HCT116 (cell line): ENCODE measurements at regions not wholly inside any gene's neighbourhood (a gene's known extent, or its start where the extent isn't known, plus 50 kb on each side); places are given as distances from the start of the nearest gene placed in this dataset.

Experiments used
- ATAC-seq: fragments of 200-7000 bp; cut with Tn5 transposase; 2 replicates; pipeline ENCODE4 v1.9.1; 2020; ENCODE audit warnings: mild to moderate bottlenecking, moderate library complexity
- BruUV-seq: library from RNA; stranded (reverse); fragments of 400-500 nt; replicated peaks from 2 replicates; lab custom pipeline; 2021; lab: Mats Ljungman, UMichigan
- CTCF ChIA-PET: fragments of 300-600 bp; sonication (Branson Sonifier 250); formaldehyde crosslinking; loops from one replicate; lab custom pipeline; 2021; ENCODE audit warnings: antibody characterized with exemption; lab: Charles Lee
- POLR2A ChIA-PET: fragments of 300-600, 350-600 bp; sonication (Branson Sonifier 250); formaldehyde crosslinking; loops from one replicate; lab custom pipeline; 2021; ENCODE audit warnings: antibody characterized with exemption; lab: Charles Lee
- RAD21 ChIA-PET, 2 experiments: fragments of 300-600 bp; sonication (Branson Sonifier 250); formaldehyde crosslinking; loops; one replicate each; lab custom pipeline; 2023; ENCODE audit warnings: low total read pairs in 2 of 2; ENCODE audit not compliant: uncharacterized antibody in 2 of 2, unreplicated experiment in 2 of 2, low non-redundant PET in 1 of 2; lab: Charles Lee
- DNase-seq: peaks from one replicate; pipeline ENCODE4 v3.0.0-alpha.2; 2010; ENCODE audit warnings: low read depth, low spot score
- H2AFZ ChIP-seq: fragments of 200-600 bp; shearing (Covaris generic), sonication (generic); 2 replicates; pipeline ENCODE4 v1.6.1; 2017; ENCODE audit warnings: low read depth, mixed run types, mixed read lengths, antibody characterized with exemption, low read length; ENCODE audit not compliant: poor library complexity, severe bottlenecking
- H3K27ac ChIP-seq: 2 replicates; pipeline ENCODE4 v1.5.1; 2012; ENCODE audit warnings: low read depth, low read length
- H3K27me3 ChIP-seq: fragments of 200-600 bp; sonication (generic); 2 replicates; pipeline ENCODE4 v1.6.1; 2016; ENCODE audit warnings: mixed run types, low read length, mixed read lengths; ENCODE audit not compliant: insufficient read depth
- H3K36me3 ChIP-seq, 2 experiments: fragments of 200-500 bp in 1 of 2; fragments of 200-600 bp in 1 of 2; sonication (Bioruptor generic) in 1 of 2; sonication (generic) in 1 of 2; 2 replicates each; pipeline versions ENCODE4 v1.5.1 to v1.6.1; 2014 to 2016; ENCODE audit warnings: low read length in 2 of 2, inconsistent platforms in 1 of 2, mixed read lengths in 1 of 2, mixed run types in 1 of 2; ENCODE audit not compliant: insufficient read depth in 2 of 2, control insufficient read depth in 1 of 2
- H3K4me1 ChIP-seq, 2 experiments: fragments of 200-600 bp in 1 of 2; sonication (generic) in 1 of 2; 2 replicates each; pipeline versions ENCODE4 v1.5.1 to v1.6.1; 2012 to 2017; ENCODE audit warnings: low read length in 2 of 2, inconsistent platforms in 1 of 2, mild to moderate bottlenecking in 1 of 2, mixed read lengths in 1 of 2, mixed run types in 1 of 2, moderate library complexity in 1 of 2; ENCODE audit not compliant: insufficient read depth in 2 of 2, control insufficient read depth in 1 of 2
- H3K4me2 ChIP-seq: fragments of 200-600 bp; sonication (generic); 2 replicates; pipeline ENCODE4 v1.6.1; 2017; ENCODE audit warnings: mixed run types, low read length, mixed read lengths
- H3K4me3 ChIP-seq, 2 experiments: fragments of 200-600 bp in 1 of 2; sonication (generic) in 1 of 2; replicated peaks in 1 of 2; 2 replicates each; pipeline ENCODE4 v1.5.1; 2011 to 2016; ENCODE audit warnings: low read length in 2 of 2, control low read depth in 1 of 2, low read depth in 1 of 2, mild to moderate bottlenecking in 1 of 2, mixed read lengths in 1 of 2, mixed run types in 1 of 2
- H3K79me2 ChIP-seq: fragments of 200-600 bp; sonication (generic); 2 replicates; pipeline ENCODE4 v1.6.1; 2017; ENCODE audit warnings: mild to moderate bottlenecking, mixed run types, low read length, moderate library complexity, mixed read lengths; ENCODE audit not compliant: insufficient read depth
- H3K9ac ChIP-seq: fragments of 200-600 bp; sonication (generic); 2 replicates; pipeline ENCODE4 v1.6.1; 2016; ENCODE audit warnings: low read length, mixed read lengths
- H3K9me2 ChIP-seq: fragments of 200-600 bp; sonication (generic), shearing (Covaris generic); 2 replicates; pipeline ENCODE4 v1.6.1; 2017; ENCODE audit warnings: mixed run types, mild to moderate bottlenecking, moderate library complexity; ENCODE audit not compliant: insufficient read depth
- H3K9me3 ChIP-seq, 2 experiments: fragments of 200-500 bp in 1 of 2; fragments of 200-600 bp in 1 of 2; sonication (Bioruptor generic) in 1 of 2; sonication (generic) in 1 of 2; 2 replicates each; pipeline ENCODE4 v1.6.1; 2014 to 2017; ENCODE audit warnings: low read length in 2 of 2, mixed read lengths in 2 of 2, inconsistent platforms in 1 of 2, low read depth in 1 of 2, mild to moderate bottlenecking in 1 of 2, mixed run types in 1 of 2, moderate library complexity in 1 of 2; ENCODE audit not compliant: control insufficient read depth in 1 of 2, insufficient read depth in 1 of 2
- H4K20me1 ChIP-seq: fragments of 200-600 bp; sonication (generic), shearing (Covaris generic); 2 replicates; pipeline ENCODE4 v1.6.1; 2017; ENCODE audit warnings: mixed run types, mild to moderate bottlenecking, moderate library complexity; ENCODE audit not compliant: insufficient read depth
- ATF3 ChIP-seq: IDR thresholded peaks from 2 replicates; pipeline ENCODE4 v1.6.1; 2012
- CBX3 ChIP-seq: IDR thresholded peaks from 2 replicates; pipeline ENCODE4 v1.6.1; 2012; ENCODE audit warnings: low read depth
- CEBPB ChIP-seq: IDR thresholded peaks from 2 replicates; pipeline ENCODE4 v1.6.1; 2012; ENCODE audit warnings: low read depth
- CTCF ChIP-seq, 3 experiments: fragments of 200-600 bp in 1 of 3; sonication (generic) in 1 of 3; IDR thresholded peaks in 2 of 3; conservative IDR thresholded peaks in 1 of 3; 2 replicates each; pipeline ENCODE4 v1.5.1; 2012 to 2017; ENCODE audit warnings: low read depth in 2 of 3, low read length in 2 of 3, antibody characterized with exemption in 1 of 3, borderline replicate concordance in 1 of 3, control low read depth in 1 of 3, mild to moderate bottlenecking in 1 of 3, mixed read lengths in 1 of 3, mixed run types in 1 of 3, moderate library complexity in 1 of 3; ENCODE audit not compliant: insufficient read depth in 1 of 3
- EGR1 ChIP-seq: IDR thresholded peaks from 2 replicates; pipeline ENCODE4 v1.6.1; 2012; ENCODE audit warnings: low read depth
- ELF1 ChIP-seq: IDR thresholded peaks from 2 replicates; pipeline ENCODE4 v1.6.1; 2012; ENCODE audit warnings: low read depth, borderline replicate concordance
- EZH2phosphoT487 ChIP-seq: fragments of 200-600 bp; IDR thresholded peaks from 2 replicates; pipeline ENCODE4 v1.6.1; 2018; ENCODE audit warnings: antibody characterized with exemption, borderline replicate concordance
- FOSL1 ChIP-seq: IDR thresholded peaks from 2 replicates; pipeline ENCODE4 v1.6.1; 2012; ENCODE audit warnings: low read depth
- MAX ChIP-seq: IDR thresholded peaks from 2 replicates; pipeline ENCODE4 v1.6.1; 2012
- POLR2A ChIP-seq: IDR thresholded peaks from 2 replicates; pipeline ENCODE4 v1.7.0; 2011; ENCODE audit warnings: borderline replicate concordance; ENCODE audit not compliant: insufficient read depth, insufficient read length; ENCODE audit errors: extremely low read depth
- RAD21 ChIP-seq: IDR thresholded peaks from 2 replicates; pipeline ENCODE4 v1.6.1; 2012; ENCODE audit warnings: low read depth, mild to moderate bottlenecking
- REST ChIP-seq: IDR thresholded peaks from 2 replicates; pipeline ENCODE4 v1.6.1; 2012; ENCODE audit warnings: low read depth
- SIN3A ChIP-seq: IDR thresholded peaks from 2 replicates; pipeline ENCODE4 v1.6.1; 2012; ENCODE audit warnings: low read depth
- SP1 ChIP-seq: IDR thresholded peaks from 2 replicates; pipeline ENCODE4 v1.6.1; 2012; ENCODE audit warnings: low read depth
- SRF ChIP-seq: IDR thresholded peaks from 2 replicates; pipeline ENCODE4 v1.6.1; 2012; ENCODE audit warnings: low read depth
- YY1 ChIP-seq: IDR thresholded peaks from 2 replicates; pipeline ENCODE4 v1.6.1; 2011; ENCODE audit warnings: low read length, low read depth, moderate library complexity, mild to moderate bottlenecking; ENCODE audit not compliant: insufficient replicate concordance; ENCODE audit errors: extremely low read depth
- ZNF274 ChIP-seq: fragments of 200-500 bp; sonication (Bioruptor generic); IDR thresholded peaks from 2 replicates; pipeline ENCODE4 v1.6.1; 2014; ENCODE audit warnings: mild to moderate bottlenecking, low read depth, low read length, inconsistent platforms
- intact Hi-C: fragments of 100-400 bp; cut with micrococcal nuclease; formaldehyde crosslinking; loops from 2 replicates; pipeline ENCODE4 v1.10.0; 2022

- TF ChIP-seq CTCF (IDR thresholded peaks at IDR 0.05 in 2 of 3, conservative IDR thresholded peaks at IDR 0.05 in 1 of 3; ENCODE audit: borderline replicate concordance in 1 of 3, insufficient read depth in 1 of 3, low read depth in 2 of 3, low read length in 2 of 3) (no peak), CEBPB (no peak), MAX (no peak), SP1 (no peak), SRF (no peak), RAD21 (no peak), YY1 (no peak), POLR2A (no peak)
Observed at GRCh38 chr3:86856711-86857110, 134.2 kb downstream of the VGLL3 start (continued).

GRCh38 chr3:86849991-86850390 is 141.0 kb downstream of the VGLL3 start:
- no peak overlapping the region for H3K4me2 ChIP-seq
- H3K36me3 ChIP-seq = no peaks in the 10 kb centered on the region
- intact Hi-C loops = no loop called here
- H3K79me2 ChIP-seq = no peaks in the 10 kb centered on the region
- H3K27me3 ChIP-seq = no peaks in the 10 kb centered on the region
- no peaks in the 10 kb centered on the region for H3K4me1 ChIP-seq
- no peak overlapping the region for H2AFZ ChIP-seq
- DNase-seq = no peak
- ATAC-seq = no peak
- no peak overlapping the region for H3K4me3 ChIP-seq
- POLR2A ChIA-PET = no interaction called here
- RAD21 ChIA-PET = no interaction called here
- no peak overlapping the region for H3K9ac ChIP-seq
- no peaks in the 10 kb centered on the region for H4K20me1 ChIP-seq
- CTCF ChIA-PET = no interaction called here
- 0 out of 4 replicates have a peak, but pooled peaks cover 0 to 3% of the 10 kb centered on the region in 2 experiments for H3K9me3 ChIP-seq
- H3K9me2 ChIP-seq = no peaks in the 10 kb centered on the region
- TF ChIP-seq CTCF (IDR thresholded peaks at IDR 0.05 in 2 of 3, conservative IDR thresholded peaks at IDR 0.05 in 1 of 3; ENCODE audit: borderline replicate concordance in 1 of 3, insufficient read depth in 1 of 3, low read depth in 2 of 3, low read length in 2 of 3) (no peak), EGR1 (no peak), EZH2phosphoT487 (no peak), ATF3 (no peak), ZNF274 (no peak), FOSL1 (no peak), REST (no peak), RAD21 (no peak), ELF1 (no peak), SIN3A (no peak), CBX3 (no peak), POLR2A (no peak)
- no peak overlapping the region for H3K27ac ChIP-seq
- no TSS peak for BruUV-seq
